Smooth muscle cell (in vitro differentiated cells): ENCODE measurements at regions not wholly inside any gene's neighbourhood (a gene's known extent, or its start where the extent isn't known, plus 50 kb on each side); places are given as distances from the start of the nearest gene placed in this dataset.

Source experiments
- DNase-seq: peaks from one replicate; lab custom pipeline; 2025; ENCODE audit not compliant: unreplicated experiment; lab: John Stamatoyannopoulos, UW
- H2AFZ ChIP-seq: fragments of 200-600 bp; sonication (generic); 2 replicates; pipeline ENCODE4 v1.6.0; 2016; ENCODE audit warnings: antibody characterized with exemption, low read depth, mild to moderate bottlenecking
- H3F3A ChIP-seq: fragments of 200-600 bp; sonication (generic); 2 replicates; pipeline ENCODE4 v1.6.0; 2017; ENCODE audit warnings: antibody characterized with exemption, low read depth
- H3K27ac ChIP-seq: fragments of 200-600 bp; sonication (generic); 2 replicates; pipeline ENCODE4 v1.5.1; 2016; ENCODE audit warnings: low read depth, mild to moderate bottlenecking
- H3K27me3 ChIP-seq: fragments of 200-600 bp; sonication (generic); 2 replicates; pipeline ENCODE4 v1.6.1; 2016; ENCODE audit warnings: low read depth, mild to moderate bottlenecking
- H3K36me3 ChIP-seq: fragments of 200-600 bp; sonication (generic); 2 replicates; pipeline ENCODE4 v1.5.1; 2016; ENCODE audit warnings: low read depth
- H3K4me1 ChIP-seq: fragments of 200-600 bp; sonication (generic); 2 replicates; pipeline ENCODE4 v1.5.1; 2016; ENCODE audit warnings: low read depth
- H3K4me2 ChIP-seq: fragments of 200-600 bp; sonication (generic); 2 replicates; pipeline ENCODE4 v1.6.0; 2016; ENCODE audit warnings: mild to moderate bottlenecking
- H3K4me3 ChIP-seq: fragments of 200-600 bp; sonication (generic); 2 replicates; pipeline ENCODE4 v1.5.1; 2016; ENCODE audit warnings: mild to moderate bottlenecking
- H3K79me2 ChIP-seq: fragments of 200-600 bp; sonication (generic); 2 replicates; pipeline ENCODE4 v1.6.0; 2016; ENCODE audit warnings: low read depth, mild to moderate bottlenecking
- H3K9ac ChIP-seq: fragments of 200-600 bp; sonication (generic); 2 replicates; pipeline ENCODE4 v1.6.0; 2016; ENCODE audit warnings: low read depth
- H3K9me3 ChIP-seq: fragments of 200-600 bp; sonication (generic); replicated peaks from 2 replicates; pipeline ENCODE4 v1.5.1; 2016; ENCODE audit warnings: low read depth
- H4K20me1 ChIP-seq: fragments of 200-600 bp; sonication (generic); 2 replicates; pipeline ENCODE4 v1.6.0; 2016; ENCODE audit warnings: low read depth
- CTCF ChIP-seq: fragments of 200-600 bp; sonication (generic); IDR thresholded peaks from 2 replicates; pipeline ENCODE4 v1.5.1; 2017; ENCODE audit warnings: borderline replicate concordance, mild to moderate bottlenecking, antibody characterized with exemption; ENCODE audit not compliant: insufficient read depth, poor library complexity, severe bottlenecking
- WGBS: methylation state at CpG from one replicate; pipeline ENCODE4 v1.1.7; 2016; ENCODE audit warnings: low lambda C conversion rate; 5-methylcytosine and 5-hydroxymethylcytosine counted together

- Histone ChIP-seq H3K4me1 (no peaks in the 10 kb centered on the region), H2AFZ (no peak overlapping the region), H3K27ac (no peak overlapping the region), H3K79me2 (no peaks in the 10 kb centered on the region), H4K20me1 (no peaks in the 10 kb centered on the region), H3F3A (no peaks in the 10 kb centered on the region), H3K4me2 (no peak overlapping the region), H3K4me3 (no peak overlapping the region), H3K36me3 (no peaks in the 10 kb centered on the region), H3K9ac (no peak overlapping the region), H3K9me3 (no peaks in the 10 kb centered on the region), H3K27me3 (peaks cover 35% of the 10 kb centered on the region)
- WGBS = 95% methylated on average over 2 of the region's 2 CpGs
- DNase-seq = no peak
- no peak for TF ChIP-seq CTCF
Observed at GRCh38 chr10:108462005-108462404, 1297.5 kb upstream of the SORCS1 start.

- no peak overlapping the region for H3K9ac ChIP-seq
- H3K9me3 ChIP-seq = no peaks in the 10 kb centered on the region
- H3K4me1 ChIP-seq = no peaks in the 10 kb centered on the region
- no peak for TF ChIP-seq CTCF
- no peaks in the 10 kb centered on the region for H3K27me3 ChIP-seq
- no peaks in the 10 kb centered on the region for H3K79me2 ChIP-seq
- no peak overlapping the region for H2AFZ ChIP-seq
- no peaks in the 10 kb centered on the region for H4K20me1 ChIP-seq
- no peaks in the 10 kb centered on the region for H3F3A ChIP-seq
- H3K36me3 ChIP-seq = no peaks in the 10 kb centered on the region
- no peak overlapping the region for H3K4me2 ChIP-seq
- no peak for DNase-seq
- H3K4me3 ChIP-seq = no peak overlapping the region
- no peak overlapping the region for H3K27ac ChIP-seq
Observed at GRCh38 chr10:108454793-108455192, 1290.3 kb upstream of the SORCS1 start.

- Histone ChIP-seq H3K9ac (no peak overlapping the region), H3K4me1 (no peaks in the 10 kb centered on the region), H2AFZ (no peak overlapping the region), H3K27me3 (no peaks in the 10 kb centered on the region), H3K4me3 (no peak overlapping the region), H3K27ac (no peak overlapping the region), H3K9me3 (no peaks in the 10 kb centered on the region), H3K36me3 (no peaks in the 10 kb centered on the region), H3K79me2 (no peaks in the 10 kb centered on the region), H3F3A (no peaks in the 10 kb centered on the region), H3K4me2 (no peak overlapping the region), H4K20me1 (no peaks in the 10 kb centered on the region)
- TF ChIP-seq CTCF = no peak
- no peak for DNase-seq
- 89% methylated on average over 3 of the region's 3 CpGs for WGBS
Observed at GRCh38 chr10:108454224-108454623, 1289.7 kb upstream of the SORCS1 start.

GRCh38 chr10:108453166-108453565, 1288.7 kb upstream of the SORCS1 start:
- H3K4me1 ChIP-seq = no peaks in the 10 kb centered on the region
- H3F3A ChIP-seq = no peaks in the 10 kb centered on the region
- no peak overlapping the region for H3K9ac ChIP-seq
- no peaks in the 10 kb centered on the region for H3K9me3 ChIP-seq
- no peaks in the 10 kb centered on the region for H3K27me3 ChIP-seq
- no peaks in the 10 kb centered on the region for H3K79me2 ChIP-seq
- H2AFZ ChIP-seq = no peak overlapping the region
- H4K20me1 ChIP-seq = no peaks in the 10 kb centered on the region
- no peak for DNase-seq
- H3K27ac ChIP-seq = no peak overlapping the region
- no peaks in the 10 kb centered on the region for H3K36me3 ChIP-seq
- no peak overlapping the region for H3K4me2 ChIP-seq
- no peak overlapping the region for H3K4me3 ChIP-seq
- no peak for TF ChIP-seq CTCF
